ENCODE measurements at regions not wholly inside any gene's neighbourhood (a gene's known extent, or its start where the extent isn't known, plus 50 kb on each side); places are given as distances from the start of the nearest gene placed in this dataset.
"Not testable (repeated sequence)": the region's sequence is repeated elsewhere in the genome, so short reads cannot be mapped to it uniquely, and the experiment has no call there.

GRCh38 chr3:107942244-107942643 lies 148.6 kb downstream of the CD47 start:
- no peak for DNase-seq (ENCODE audit: low read depth)

GRCh38 chr3:107939691-107940442 lies 151.0 kb downstream of the CD47 start:
- DNase-seq (ENCODE audit: low read depth), result no peak

- DNase-seq (ENCODE audit: low read depth), result peak; percentile 76
Observed at GRCh38 chr3:107938143-107938542, 152.7 kb downstream of the CD47 start.

- DNase-seq (ENCODE audit: low read depth), result no peak
Observed at GRCh38 chr3:107934808-107935207, 156.0 kb downstream of the CD47 start.

GRCh38 chr3:107933450-107933849 lies 157.4 kb downstream of the CD47 start:
- DNase-seq (ENCODE audit: low read depth), result no peak

- no peak for DNase-seq (ENCODE audit: low read depth)
Observed at GRCh38 chr3:107931326-107931725, 159.5 kb downstream of the CD47 start.

GRCh38 chr3:107929088-107929487 lies 161.7 kb downstream of the CD47 start:
- no peak for DNase-seq (ENCODE audit: low read depth)

- no peak for DNase-seq (ENCODE audit: low read depth)
Observed at GRCh38 chr3:107928084-107928445, 162.8 kb downstream of the CD47 start.

GRCh38 chr3:107927361-107928083 lies 163.3 kb downstream of the CD47 start:
- peak; percentile 57 for DNase-seq (ENCODE audit: low read depth)

GRCh38 chr3:107925851-107926250 lies 165.0 kb downstream of the CD47 start:
- DNase-seq (ENCODE audit: low read depth), result no peak

- DNase-seq (ENCODE audit: low read depth), result no peak
Observed at GRCh38 chr3:107921038-107921437, 169.8 kb downstream of the CD47 start.

GRCh38 chr3:107920538-107920937 lies 170.3 kb downstream of the CD47 start:
- no peak for DNase-seq (ENCODE audit: low read depth)

GRCh38 chr3:107919239-107919638 lies 171.6 kb downstream of the CD47 start:
- no peak for DNase-seq (ENCODE audit: low read depth)

- DNase-seq (ENCODE audit: low read depth), result no peak
Observed at GRCh38 chr3:107916171-107916570, 174.7 kb downstream of the CD47 start.

- no peak for DNase-seq (ENCODE audit: low read depth)
Observed at GRCh38 chr3:107915706-107916105, 175.1 kb downstream of the CD47 start.

- DNase-seq (ENCODE audit: low read depth), result no peak
Observed at GRCh38 chr3:107913701-107914100, 177.1 kb downstream of the CD47 start.

GRCh38 chr3:107911337-107912000 lies 179.4 kb downstream of the CD47 start:
- DNase-seq (ENCODE audit: low read depth), result no peak

GRCh38 chr3:107910713-107911259 lies 180.0 kb downstream of the CD47 start:
- DNase-seq (ENCODE audit: low read depth), result no peak

GRCh38 chr3:107909583-107909982 lies 181.2 kb downstream of the CD47 start:
- not testable (repeated sequence) for DNase-seq (ENCODE audit: low read depth)

- no peak for DNase-seq (ENCODE audit: low read depth)
Observed at GRCh38 chr3:107907996-107908395, 182.8 kb downstream of the CD47 start.

GRCh38 chr3:107904536-107905066 lies 186.2 kb downstream of the CD47 start:
- no peak for DNase-seq (ENCODE audit: low read depth)

GRCh38 chr3:107899990-107900651 lies 190.7 kb downstream of the CD47 start:
- no peak for DNase-seq (ENCODE audit: low read depth)
